ENCODE measurements at regions not wholly inside any gene's neighbourhood (a gene's known extent, or its start where the extent isn't known, plus 50 kb on each side); places are given as distances from the start of the nearest gene placed in this dataset.

DNA sequence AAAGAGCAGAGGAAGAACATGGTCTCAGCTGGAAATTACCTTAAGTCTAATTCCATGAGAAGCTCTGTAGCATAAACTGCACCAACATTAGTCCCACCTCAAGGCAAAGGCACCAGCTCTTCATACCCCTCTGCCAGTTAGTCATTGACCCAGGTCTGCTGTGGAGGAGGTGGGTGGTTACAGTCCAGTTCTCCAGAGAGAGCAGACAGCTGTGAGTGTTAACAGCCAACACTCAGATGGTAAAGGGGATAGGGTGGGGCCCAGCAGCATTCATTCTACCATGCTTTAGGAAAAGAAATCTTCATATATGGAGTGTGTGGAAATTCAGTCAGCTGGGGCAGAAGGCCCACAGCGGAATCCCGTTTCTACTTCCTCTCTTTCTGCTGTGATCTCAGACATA is 159.7 kb upstream of the FBXO11 start:
- TF ChIP-seq, protein P1, sequence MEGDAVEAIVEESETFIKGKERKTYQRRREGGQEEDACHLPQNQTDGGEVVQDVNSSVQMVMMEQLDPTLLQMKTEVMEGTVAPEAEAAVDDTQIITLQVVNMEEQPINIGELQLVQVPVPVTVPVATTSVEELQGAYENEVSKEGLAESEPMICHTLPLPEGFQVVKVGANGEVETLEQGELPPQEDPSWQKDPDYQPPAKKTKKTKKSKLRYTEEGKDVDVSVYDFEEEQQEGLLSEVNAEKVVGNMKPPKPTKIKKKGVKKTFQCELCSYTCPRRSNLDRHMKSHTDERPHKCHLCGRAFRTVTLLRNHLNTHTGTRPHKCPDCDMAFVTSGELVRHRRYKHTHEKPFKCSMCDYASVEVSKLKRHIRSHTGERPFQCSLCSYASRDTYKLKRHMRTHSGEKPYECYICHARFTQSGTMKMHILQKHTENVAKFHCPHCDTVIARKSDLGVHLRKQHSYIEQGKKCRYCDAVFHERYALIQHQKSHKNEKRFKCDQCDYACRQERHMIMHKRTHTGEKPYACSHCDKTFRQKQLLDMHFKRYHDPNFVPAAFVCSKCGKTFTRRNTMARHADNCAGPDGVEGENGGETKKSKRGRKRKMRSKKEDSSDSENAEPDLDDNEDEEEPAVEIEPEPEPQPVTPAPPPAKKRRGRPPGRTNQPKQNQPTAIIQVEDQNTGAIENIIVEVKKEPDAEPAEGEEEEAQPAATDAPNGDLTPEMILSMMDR (IDR thresholded peaks at IDR 0.05): no peak
- TF ChIP-seq POLR2AphosphoS5 (IDR thresholded peaks at IDR 0.05): no peak
- TF ChIP-seq POLR2A (IDR thresholded peaks at IDR 0.05): no peak

All from prostate gland (tissue), 2 donors.